ENCODE measurements at regions not wholly inside any gene's neighbourhood (a gene's known extent, or its start where the extent isn't known, plus 50 kb on each side); places are given as distances from the start of the nearest gene placed in this dataset.

DNA sequence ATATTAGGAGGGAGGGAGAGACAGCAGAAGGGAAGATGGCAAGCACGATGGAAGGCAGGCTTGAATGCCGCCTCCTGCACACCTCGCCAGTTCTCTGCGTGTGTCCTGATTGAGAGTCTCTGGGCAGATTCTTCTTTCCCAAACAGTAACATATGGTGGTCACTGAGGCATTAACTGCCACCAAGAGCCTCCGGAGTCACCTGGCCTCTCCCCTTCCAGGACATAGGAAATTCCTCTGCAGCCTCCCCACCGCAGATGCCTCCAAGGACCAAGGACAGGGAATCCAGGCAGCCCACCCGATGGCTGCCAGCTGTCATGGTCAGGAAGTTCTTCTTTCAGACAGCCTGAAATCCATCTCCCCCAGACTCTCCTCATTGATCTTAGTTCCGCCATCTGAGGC is 149.3 kb downstream of the ENGASE start:
- no peak for DNase-seq (ENCODE audit: low read depth in 2 of 2)

- DNase-seq (ENCODE audit: low read depth in 2 of 2): no peak
Observed at GRCh38 chr17:79223471-79223870, 148.8 kb downstream of the ENGASE start.

- DNase-seq (ENCODE audit: low read depth in 2 of 2): no peak
Observed at GRCh38 chr17:79221597-79221996, 147.0 kb downstream of the ENGASE start.

- DNase-seq (ENCODE audit: low read depth in 2 of 2): no peak
Observed at GRCh38 chr17:79220713-79221291, 146.2 kb downstream of the ENGASE start.

- DNase-seq (ENCODE audit: low read depth in 2 of 2): no peak
Observed at GRCh38 chr17:79220201-79220712, 145.6 kb downstream of the ENGASE start.

- DNase-seq (ENCODE audit: low read depth in 2 of 2): no peak
Observed at GRCh38 chr17:79219208-79219935, 144.7 kb downstream of the ENGASE start.

- DNase-seq (ENCODE audit: low read depth in 2 of 2): no peak
Observed at GRCh38 chr17:79218825-79219200, 144.2 kb downstream of the ENGASE start.

GRCh38 chr17:79218175-79218824 is 143.7 kb downstream of the ENGASE start:
- DNase-seq (ENCODE audit: low read depth in 2 of 2): no peak

DNA sequence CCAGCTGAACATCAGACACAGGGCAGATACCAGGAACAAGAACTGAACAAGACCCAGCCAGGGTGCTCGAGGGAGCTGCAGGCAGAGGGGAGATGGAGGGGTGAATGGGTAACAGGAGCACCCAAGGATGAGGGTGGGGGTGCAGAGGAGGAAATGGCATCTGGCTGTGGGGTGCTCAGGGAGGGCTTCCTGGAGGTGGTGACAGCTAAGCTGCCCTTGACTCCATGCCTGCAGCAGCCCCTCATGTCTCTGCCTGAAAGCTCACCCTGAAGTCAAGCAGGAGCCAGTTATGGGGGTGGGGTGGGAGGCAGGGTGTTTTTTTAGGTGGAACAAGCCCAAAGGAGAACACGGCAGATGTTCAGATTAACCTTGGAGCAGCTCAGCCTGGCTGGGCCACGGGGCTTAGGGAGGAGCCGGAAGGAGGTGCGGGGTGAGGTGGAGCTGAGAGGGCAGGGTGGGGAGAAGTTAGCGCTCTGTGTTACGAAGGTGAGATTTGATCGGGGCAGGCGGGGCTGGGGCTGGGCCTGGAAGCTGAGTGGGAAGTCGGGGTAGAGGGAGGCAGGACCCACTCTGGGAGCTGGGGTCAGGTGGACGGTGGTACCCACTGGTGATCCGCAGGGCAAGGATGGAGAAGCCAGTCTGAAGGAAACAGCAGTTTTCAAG is 143.0 kb downstream of the ENGASE start:
- no peak for DNase-seq (ENCODE audit: low read depth in 2 of 2)

GRCh38 chr17:79216826-79217225 is 142.2 kb downstream of the ENGASE start:
- no peak for DNase-seq (ENCODE audit: low read depth in 2 of 2)

DNA sequence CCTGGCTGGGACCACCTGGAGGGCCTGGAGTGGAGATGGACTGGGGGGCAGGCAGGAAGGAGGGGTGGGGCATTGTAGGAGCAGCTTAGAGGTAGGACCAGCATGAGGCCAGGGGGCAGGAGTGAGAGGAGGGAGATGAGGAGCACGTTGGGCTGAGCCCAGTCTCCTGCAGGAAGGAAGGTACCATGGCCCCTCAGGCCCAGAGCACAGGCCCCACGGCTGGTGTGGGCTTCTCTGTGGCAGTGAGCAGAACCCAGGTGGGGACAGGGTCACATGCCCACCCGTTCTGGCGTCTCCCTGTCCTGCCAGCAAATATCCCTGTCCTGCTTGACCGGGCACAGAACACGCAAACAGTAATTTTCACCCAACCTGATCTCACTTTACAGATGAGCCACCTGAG is 141.8 kb downstream of the ENGASE start:
- DNase-seq (ENCODE audit: low read depth in 2 of 2): no peak

DNA sequence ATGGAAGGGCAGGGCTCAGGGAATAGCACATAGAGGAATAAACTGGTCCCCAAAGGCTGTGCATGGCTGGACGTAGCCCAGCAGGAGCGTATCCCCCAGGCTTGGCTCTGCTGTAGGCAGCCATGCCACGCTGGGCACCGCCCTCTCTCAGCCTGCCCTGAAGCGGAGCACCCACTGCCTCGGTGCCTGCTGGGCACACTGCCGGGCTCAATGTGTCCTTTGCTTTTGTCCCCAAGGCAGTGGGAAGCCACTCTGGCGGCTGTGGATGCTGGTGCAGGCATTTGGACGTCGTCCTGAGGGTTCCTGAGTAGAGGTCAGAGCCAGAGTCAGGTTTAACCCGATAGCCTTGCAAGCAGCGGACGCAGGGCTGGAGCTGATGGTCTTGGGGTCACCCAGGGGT is 141.0 kb downstream of the ENGASE start:
- DNase-seq (ENCODE audit: low read depth in 2 of 2): no peak

- DNase-seq (ENCODE audit: low read depth in 2 of 2): no peak
Observed at GRCh38 chr17:79214940-79215604, 140.4 kb downstream of the ENGASE start.

GRCh38 chr17:79214459-79214858 is 139.8 kb downstream of the ENGASE start:
- no peak for DNase-seq (ENCODE audit: low read depth in 2 of 2)

GRCh38 chr17:79213305-79213704 is 138.7 kb downstream of the ENGASE start:
- DNase-seq (ENCODE audit: low read depth in 2 of 2): no peak

GRCh38 chr17:79212149-79213087 is 137.8 kb downstream of the ENGASE start:
- DNase-seq (ENCODE audit: low read depth in 2 of 2): no peak

DNA sequence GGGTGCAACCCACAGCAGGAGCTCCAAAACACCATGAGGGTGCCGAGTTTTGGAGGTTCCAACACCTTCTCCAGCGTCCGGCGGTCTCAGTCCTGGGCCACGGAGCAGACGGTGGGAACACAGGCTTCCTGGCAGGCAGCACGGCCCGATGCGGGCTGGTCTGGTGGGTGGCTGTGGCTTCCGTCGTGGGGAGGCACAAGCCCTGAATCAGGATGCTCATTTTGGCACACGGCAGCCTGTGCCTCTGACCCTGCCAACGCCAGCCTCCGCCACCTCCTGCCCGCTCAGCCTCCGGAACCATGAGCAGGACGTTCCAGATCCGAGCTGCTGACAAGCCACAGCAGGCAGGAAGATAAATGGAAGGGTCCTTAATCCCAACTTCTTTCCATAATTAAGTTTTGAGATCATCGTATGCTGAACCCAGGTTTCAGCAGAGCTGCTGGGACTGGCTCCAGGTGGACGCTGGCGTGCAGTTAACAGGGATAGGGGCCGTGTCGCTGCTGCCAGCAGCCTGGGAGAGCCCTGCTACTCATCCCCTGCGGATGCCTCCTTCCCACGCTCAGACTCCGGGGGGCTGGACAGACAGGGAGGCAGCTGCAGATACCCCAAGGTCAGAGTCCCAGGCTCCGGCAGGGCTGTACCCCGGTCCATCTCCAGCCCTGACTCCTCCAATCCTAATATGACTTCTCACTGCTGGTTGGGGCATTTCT is 136.6 kb downstream of the ENGASE start:
- no peak for DNase-seq (ENCODE audit: low read depth in 2 of 2)

GRCh38 chr17:79210638-79211037 is 136.0 kb downstream of the ENGASE start:
- no peak for DNase-seq (ENCODE audit: low read depth in 2 of 2)

DNA sequence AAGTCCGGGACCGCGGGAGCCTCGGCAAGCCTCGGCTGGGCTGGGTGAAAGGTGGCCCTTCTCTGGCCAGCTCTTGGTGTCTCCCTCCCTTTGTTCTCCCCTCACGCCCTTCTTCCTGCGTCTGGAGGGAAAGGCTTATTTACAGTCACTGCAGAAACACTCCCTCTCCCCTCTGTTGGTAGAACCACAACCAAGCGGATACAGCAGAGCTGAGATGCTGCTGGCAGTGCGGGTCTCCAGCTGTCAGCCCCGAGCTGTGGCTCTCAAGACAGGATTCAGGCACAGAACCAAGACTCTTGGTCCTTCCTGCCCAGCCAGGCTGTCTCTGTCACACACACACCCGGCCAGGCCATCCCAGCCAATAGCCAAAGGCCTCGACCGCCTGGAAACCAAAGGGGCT is 133.3 kb downstream of the ENGASE start:
- no peak for DNase-seq (ENCODE audit: low read depth in 2 of 2)

- no peak for DNase-seq (ENCODE audit: low read depth in 2 of 2)
Observed at GRCh38 chr17:79205688-79206205, 131.1 kb downstream of the ENGASE start.
